Esophagus muscularis mucosa (tissue), 3 donors: ENCODE measurements at regions not wholly inside any gene's neighbourhood (a gene's known extent, or its start where the extent isn't known, plus 50 kb on each side); places are given as distances from the start of the nearest gene placed in this dataset.

Source experiments
- CTCF ChIP-seq, 3 experiments: fragments of 200-600 bp in 2 of 3; fragments of 450-650 bp in 1 of 3; sonication (generic) in 2 of 3; IDR thresholded peaks; one replicate each; pipeline ENCODE4 v1.5.1; 2017 to 2019; ENCODE audit warnings: antibody characterized with exemption in 3 of 3, mild to moderate bottlenecking in 2 of 3, moderate library complexity in 1 of 3
- POLR2A ChIP-seq: fragments of 450-650 bp; IDR thresholded peaks from one replicate; pipeline ENCODE4 v1.6.1; 2017; ENCODE audit warnings: antibody characterized with exemption, moderate library complexity, mild to moderate bottlenecking, low read depth

GRCh38 chr7:20870977-20871376 lies 84.3 kb upstream of the SP8 start:
- TF ChIP-seq CTCF (IDR thresholded peaks at IDR 0.05) (no peak), POLR2A (no peak)
